EH (cell line): ENCODE measurements at regions not wholly inside any gene's neighbourhood (a gene's known extent, or its start where the extent isn't known, plus 50 kb on each side); places are given as distances from the start of the nearest gene placed in this dataset.
"Not testable (repeated sequence)": the region's sequence is repeated elsewhere in the genome, so short reads cannot be mapped to it uniquely, and the experiment has no call there.

Experiments used
- DNase-seq: peaks from one replicate; pipeline ENCODE4 v3.0.0-alpha.2; 2015; ENCODE audit warnings: low read depth

GRCh38 chr14:28820677-28821076 is 54.1 kb downstream of the FOXG1 start:
- no peak for DNase-seq

GRCh38 chr14:28821993-28822392 is 55.4 kb downstream of the FOXG1 start:
- no peak for DNase-seq

- no peak for DNase-seq
Observed at GRCh38 chr14:28823245-28823644, 56.7 kb downstream of the FOXG1 start.

GRCh38 chr14:28830115-28830534 is 63.5 kb downstream of the FOXG1 start:
- DNase-seq = no peak

- no peak for DNase-seq
Observed at GRCh38 chr14:28831126-28831525, 64.5 kb downstream of the FOXG1 start.

- not testable (repeated sequence) for DNase-seq
Observed at GRCh38 chr14:28842569-28842968, 76.0 kb downstream of the FOXG1 start.

- DNase-seq = no peak
Observed at GRCh38 chr14:28867571-28867970, 101.0 kb downstream of the FOXG1 start.

- DNase-seq = no peak
Observed at GRCh38 chr14:28870033-28870564, 103.5 kb downstream of the FOXG1 start.

- no peak for DNase-seq
Observed at GRCh38 chr14:28875934-28876571, 109.5 kb downstream of the FOXG1 start.

- no peak for DNase-seq
Observed at GRCh38 chr14:28876572-28876945, 110.0 kb downstream of the FOXG1 start.

GRCh38 chr14:28877923-28878322 is 111.3 kb downstream of the FOXG1 start:
- DNase-seq = no peak

- DNase-seq = no peak
Observed at GRCh38 chr14:28879573-28879996, 113.0 kb downstream of the FOXG1 start.

GRCh38 chr14:28886940-28887339 is 120.4 kb downstream of the FOXG1 start:
- no peak for DNase-seq

GRCh38 chr14:28895389-28895788 is 128.8 kb downstream of the FOXG1 start:
- no peak for DNase-seq

GRCh38 chr14:28896337-28896736 is 129.8 kb downstream of the FOXG1 start:
- DNase-seq = no peak

GRCh38 chr14:28901631-28902030 is 135.0 kb downstream of the FOXG1 start:
- DNase-seq = no peak

GRCh38 chr14:28902930-28903329 is 136.3 kb downstream of the FOXG1 start:
- DNase-seq = no peak

- no peak for DNase-seq
Observed at GRCh38 chr14:28911521-28911920, 144.9 kb downstream of the FOXG1 start.

- no peak for DNase-seq
Observed at GRCh38 chr14:28913056-28913455, 146.5 kb downstream of the FOXG1 start.

- no peak for DNase-seq
Observed at GRCh38 chr14:28926122-28926521, 159.5 kb downstream of the FOXG1 start.

- no peak for DNase-seq
Observed at GRCh38 chr14:28931999-28932398, 165.4 kb downstream of the FOXG1 start.

- no peak for DNase-seq
Observed at GRCh38 chr14:28936601-28937000, 170.0 kb downstream of the FOXG1 start.

GRCh38 chr14:28941758-28942157 is 175.2 kb downstream of the FOXG1 start:
- no peak for DNase-seq

GRCh38 chr14:28944605-28945004 is 178.0 kb downstream of the FOXG1 start:
- DNase-seq = no peak
